SU-DHL-6 (cell line): ENCODE measurements at regions not wholly inside any gene's neighbourhood (a gene's known extent, or its start where the extent isn't known, plus 50 kb on each side); places are given as distances from the start of the nearest gene placed in this dataset.

Source experiments
- H2AFZ ChIP-seq: fragments of 200-600 bp; sonication (generic); 2 replicates; pipeline ENCODE4 v1.6.1; 2014; ENCODE audit warnings: low read depth, mild to moderate bottlenecking, moderate library complexity, mixed read lengths, antibody characterized with exemption, low read length; ENCODE audit not compliant: severe bottlenecking
- H3F3A ChIP-seq: fragments of 200-600 bp; shearing (Covaris generic); 2 replicates; pipeline ENCODE4 v1.6.0; 2016; ENCODE audit warnings: antibody characterized with exemption, mild to moderate bottlenecking; ENCODE audit not compliant: insufficient read depth
- H3K27ac ChIP-seq: fragments of 200-600 bp; sonication (generic); 2 replicates; pipeline ENCODE4 v1.5.1; 2016; ENCODE audit warnings: low read depth, mild to moderate bottlenecking, low read length, moderate library complexity, mixed read lengths
- H3K27me3 ChIP-seq: fragments of 200-600 bp; sonication (generic), shearing (Covaris generic); 2 replicates; pipeline ENCODE4 v1.6.0; 2014; ENCODE audit warnings: mild to moderate bottlenecking, low read length
- H3K36me3 ChIP-seq: fragments of 200-600 bp; sonication (generic); 2 replicates; pipeline ENCODE4 v1.6.1; 2014; ENCODE audit warnings: mild to moderate bottlenecking, low read length, mixed read lengths
- H3K4me2 ChIP-seq: fragments of 300-600, 200-600 bp; shearing (Covaris generic), sonication (generic); 2 replicates; pipeline ENCODE4 v1.6.0; 2014; ENCODE audit warnings: low read length, low read depth, mild to moderate bottlenecking; ENCODE audit not compliant: poor library complexity, severe bottlenecking
- H3K4me3 ChIP-seq: fragments of 200-600 bp; sonication (generic); 2 replicates; pipeline ENCODE4 v1.5.1; 2014; ENCODE audit warnings: antibody characterized with exemption, low read length, mild to moderate bottlenecking, mixed read lengths; ENCODE audit not compliant: insufficient read depth, poor library complexity, severe bottlenecking
- H3K79me2 ChIP-seq: fragments of 200-600 bp; sonication (generic); 2 replicates; pipeline ENCODE4 v1.6.1; 2014; ENCODE audit warnings: mild to moderate bottlenecking, low read length, moderate library complexity; ENCODE audit not compliant: insufficient read depth
- H3K9ac ChIP-seq: fragments of 200-600 bp; sonication (generic); 2 replicates; pipeline ENCODE4 v1.7.0; 2014; ENCODE audit warnings: mild to moderate bottlenecking, low read length
- H3K9me2 ChIP-seq: fragments of 200-600 bp; sonication (generic); replicated peaks from 2 replicates; pipeline ENCODE4 v1.6.1; 2014; ENCODE audit warnings: low read length; ENCODE audit not compliant: insufficient read depth
- H3K9me3 ChIP-seq: fragments of 200-600 bp; sonication (generic); 2 replicates; pipeline ENCODE4 v1.6.1; 2014; ENCODE audit warnings: low read length, mixed read lengths; ENCODE audit not compliant: insufficient read depth
- H4K20me1 ChIP-seq: fragments of 200-600 bp; sonication (generic); 2 replicates; pipeline ENCODE4 v1.6.1; 2014; ENCODE audit warnings: low read depth, mild to moderate bottlenecking, antibody characterized with exemption, low read length, moderate library complexity, mixed read lengths
- EZH2phosphoT487 ChIP-seq: fragments of 200-600 bp; sonication (generic), shearing (Covaris generic); conservative IDR thresholded peaks from 2 replicates; pipeline ENCODE4 v1.6.1; 2018; ENCODE audit warnings: mild to moderate bottlenecking, antibody characterized with exemption, low read length, moderate library complexity, mixed read lengths
- TF ChIP-seq, protein P1 (sequence below): fragments of 200-600 bp; sonication (generic); IDR thresholded peaks from one replicate; pipeline ENCODE4 v1.5.1; 2017; ENCODE audit warnings: antibody characterized with exemption, mild to moderate bottlenecking, low read length, moderate library complexity; ENCODE audit not compliant: insufficient read depth, poor library complexity, severe bottlenecking

GRCh38 chr14:56952766-56953473, 142.6 kb upstream of the OTX2 start:
- no peak for TF ChIP-seq EZH2phosphoT487
- TF ChIP-seq, protein P1, sequence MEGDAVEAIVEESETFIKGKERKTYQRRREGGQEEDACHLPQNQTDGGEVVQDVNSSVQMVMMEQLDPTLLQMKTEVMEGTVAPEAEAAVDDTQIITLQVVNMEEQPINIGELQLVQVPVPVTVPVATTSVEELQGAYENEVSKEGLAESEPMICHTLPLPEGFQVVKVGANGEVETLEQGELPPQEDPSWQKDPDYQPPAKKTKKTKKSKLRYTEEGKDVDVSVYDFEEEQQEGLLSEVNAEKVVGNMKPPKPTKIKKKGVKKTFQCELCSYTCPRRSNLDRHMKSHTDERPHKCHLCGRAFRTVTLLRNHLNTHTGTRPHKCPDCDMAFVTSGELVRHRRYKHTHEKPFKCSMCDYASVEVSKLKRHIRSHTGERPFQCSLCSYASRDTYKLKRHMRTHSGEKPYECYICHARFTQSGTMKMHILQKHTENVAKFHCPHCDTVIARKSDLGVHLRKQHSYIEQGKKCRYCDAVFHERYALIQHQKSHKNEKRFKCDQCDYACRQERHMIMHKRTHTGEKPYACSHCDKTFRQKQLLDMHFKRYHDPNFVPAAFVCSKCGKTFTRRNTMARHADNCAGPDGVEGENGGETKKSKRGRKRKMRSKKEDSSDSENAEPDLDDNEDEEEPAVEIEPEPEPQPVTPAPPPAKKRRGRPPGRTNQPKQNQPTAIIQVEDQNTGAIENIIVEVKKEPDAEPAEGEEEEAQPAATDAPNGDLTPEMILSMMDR: no peak
- no peak overlapping the region for H3K27ac ChIP-seq
- H3K4me2 ChIP-seq: no peak overlapping the region
- no peaks in the 10 kb centered on the region for H3K36me3 ChIP-seq
- no peaks in the 10 kb centered on the region for H3K79me2 ChIP-seq
- H3K4me3 ChIP-seq: no peak overlapping the region
- no peaks in the 10 kb centered on the region for H3F3A ChIP-seq
- no peaks in the 10 kb centered on the region for H4K20me1 ChIP-seq
- no peaks in the 10 kb centered on the region for H3K9me3 ChIP-seq
- no peaks in the 10 kb centered on the region for H3K27me3 ChIP-seq
- no peak overlapping the region for H3K9ac ChIP-seq
- no peak overlapping the region for H2AFZ ChIP-seq
- no peaks in the 10 kb centered on the region for H3K9me2 ChIP-seq

GRCh38 chr14:56949828-56950227, 139.5 kb upstream of the OTX2 start:
- no peaks in the 10 kb centered on the region for H3F3A ChIP-seq
- no peaks in the 10 kb centered on the region for H4K20me1 ChIP-seq
- no peak for TF ChIP-seq EZH2phosphoT487
- TF ChIP-seq, protein P1: no peak
- H3K4me2 ChIP-seq: no peak overlapping the region
- no peak overlapping the region for H3K9ac ChIP-seq
- H3K4me3 ChIP-seq: no peak overlapping the region
- H3K36me3 ChIP-seq: no peaks in the 10 kb centered on the region
- no peaks in the 10 kb centered on the region for H3K9me2 ChIP-seq
- no peaks in the 10 kb centered on the region for H3K9me3 ChIP-seq
- no peak overlapping the region for H2AFZ ChIP-seq
- no peak overlapping the region for H3K27ac ChIP-seq
- no peaks in the 10 kb centered on the region for H3K27me3 ChIP-seq
- no peaks in the 10 kb centered on the region for H3K79me2 ChIP-seq

GRCh38 chr14:56945291-56945690, 135.0 kb upstream of the OTX2 start:
- H3K9me2 ChIP-seq: no peaks in the 10 kb centered on the region
- H3K79me2 ChIP-seq: no peaks in the 10 kb centered on the region
- no peak overlapping the region for H2AFZ ChIP-seq

More at GRCh38 chr14:56945291-56945690, 135.0 kb upstream of the OTX2 start:
- Histone ChIP-seq H3K9ac (no peak overlapping the region), H3K36me3 (no peaks in the 10 kb centered on the region), H3F3A (no peaks in the 10 kb centered on the region), H3K27me3 (no peaks in the 10 kb centered on the region), H3K9me3 (no peaks in the 10 kb centered on the region), H4K20me1 (no peaks in the 10 kb centered on the region), H3K4me3 (no peak overlapping the region), H3K4me2 (no peak overlapping the region), H3K27ac (no peak overlapping the region)
- TF ChIP-seq, protein P1: no peak
- no peak for TF ChIP-seq EZH2phosphoT487
